Upper lobe of left lung (tissue), 4 donors: ENCODE measurements at regions not wholly inside any gene's neighbourhood (a gene's known extent, or its start where the extent isn't known, plus 50 kb on each side); places are given as distances from the start of the nearest gene placed in this dataset.

Source experiments
- CTCF ChIP-seq, 6 experiments: fragments of 450-650 bp in 4 of 6; fragments of 200-600 bp in 2 of 6; sonication (generic) in 2 of 6; IDR thresholded peaks; one replicate each; pipeline ENCODE4 v1.5.1; 2016 to 2019; ENCODE audit warnings: antibody characterized with exemption in 6 of 6
- EP300 ChIP-seq, 4 donors: sonication (generic); formaldehyde crosslinking; IDR thresholded peaks; one replicate each; pipeline ENCODE4 v1.5.1; 2017; ENCODE audit warnings: antibody characterized with exemption in 4 of 4, control low read depth in 2 of 4

GRCh38 chr12:113524495-113524894, 52.8 kb upstream of the LHX5 start:
- TF ChIP-seq CTCF (IDR thresholded peaks at IDR 0.05) (no peak), EP300 (IDR thresholded peaks at IDR 0.05) (no peak)
